HG02884 (cell line): ENCODE measurements at regions not wholly inside any gene's neighbourhood (a gene's known extent, or its start where the extent isn't known, plus 50 kb on each side); places are given as distances from the start of the nearest gene placed in this dataset.
A peak's percentile ranks its signal among the peaks of the same experiment; 100 is the strongest.

Experiments used
- ATAC-seq: cut with Tn5 transposase; IDR thresholded peaks from one replicate; pipeline ENCODE4 v1.9.1; 2021; ENCODE audit warnings: mild to moderate bottlenecking, moderate library complexity; ENCODE audit not compliant: unreplicated experiment

DNA sequence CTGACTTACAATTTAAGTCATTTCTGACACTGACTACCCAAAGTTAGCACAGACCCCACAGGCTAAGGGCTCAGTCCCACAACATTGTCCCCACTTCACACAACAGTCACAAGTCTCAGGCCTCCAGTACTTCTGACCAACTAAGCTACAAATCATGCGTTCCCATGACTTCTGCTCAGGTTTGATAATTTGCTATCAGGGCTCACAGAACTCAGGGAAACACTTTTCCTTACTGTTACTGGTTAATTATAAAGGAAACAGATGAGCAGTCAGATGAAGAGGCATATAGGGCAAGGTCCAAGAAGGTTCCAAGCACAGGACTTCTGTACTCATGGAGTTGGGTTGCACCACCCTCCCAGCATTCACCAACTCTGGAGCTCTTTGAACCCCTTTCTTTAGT is 151.2 kb upstream of the TNR start:
- ATAC-seq: no peak

DNA sequence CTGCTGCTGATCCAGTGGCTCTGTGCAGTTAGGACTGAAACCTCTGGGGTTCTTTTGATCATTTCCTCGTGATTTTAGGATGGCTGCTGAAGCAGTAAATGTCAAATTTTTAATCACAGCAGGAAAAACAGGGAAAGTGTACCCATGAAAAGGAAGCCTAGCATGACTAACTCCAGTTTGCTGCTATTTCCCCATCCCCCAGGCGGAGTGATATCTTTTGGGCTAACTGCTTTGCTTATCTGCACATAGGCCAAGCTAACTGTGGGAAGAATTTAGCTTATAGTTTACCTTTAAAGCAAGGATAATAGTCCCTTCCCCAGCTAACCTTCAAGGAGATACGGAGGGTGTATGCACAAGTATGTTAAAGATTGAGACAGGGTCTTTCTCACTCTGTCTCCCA is 149.8 kb upstream of the TNR start:
- ATAC-seq: no peak

DNA sequence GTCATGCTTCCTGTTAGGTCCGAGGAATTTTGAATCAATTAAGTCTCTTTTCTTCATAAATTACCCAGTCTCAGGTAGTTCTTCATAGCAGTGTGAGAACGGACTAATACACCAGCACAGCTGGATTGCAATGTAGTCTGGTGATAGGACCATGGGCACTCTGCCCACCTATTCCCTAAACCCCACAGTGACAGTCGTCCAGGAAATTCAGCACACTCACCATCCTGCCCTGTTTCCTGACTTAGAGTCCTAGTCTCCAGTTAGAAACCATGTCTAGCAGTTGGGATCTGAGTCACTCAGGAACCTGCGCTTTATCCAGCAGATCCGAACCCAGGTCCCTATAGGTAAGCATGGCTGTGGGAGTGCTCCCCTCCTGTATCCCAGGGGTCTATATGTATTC is 149.3 kb upstream of the TNR start:
- ATAC-seq: no peak

DNA sequence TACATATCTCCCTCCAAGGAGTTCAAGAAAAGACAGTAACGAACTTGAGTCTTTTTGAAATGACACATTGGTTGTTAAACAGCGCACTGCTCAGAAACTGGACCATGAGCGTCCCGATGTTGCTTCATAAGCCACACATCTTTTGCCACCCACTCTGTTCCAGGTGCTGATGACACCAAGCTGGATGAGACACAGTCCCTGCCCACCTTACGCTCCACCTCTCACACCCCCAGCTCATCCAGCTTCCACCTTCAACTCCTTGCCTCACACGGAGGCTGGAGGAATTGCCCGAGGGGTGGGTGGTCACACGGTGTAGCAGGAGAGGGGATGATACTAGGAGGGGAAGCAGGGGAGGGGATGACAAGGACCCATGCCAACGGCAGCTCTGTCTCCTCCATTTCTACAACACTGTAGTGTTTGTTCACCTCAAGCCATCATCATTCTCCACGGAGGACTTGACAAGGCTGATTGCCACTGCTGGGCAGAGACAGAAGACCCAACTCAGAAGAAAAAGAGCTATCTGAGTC is 148.5 kb upstream of the TNR start:
- ATAC-seq: no peak

DNA sequence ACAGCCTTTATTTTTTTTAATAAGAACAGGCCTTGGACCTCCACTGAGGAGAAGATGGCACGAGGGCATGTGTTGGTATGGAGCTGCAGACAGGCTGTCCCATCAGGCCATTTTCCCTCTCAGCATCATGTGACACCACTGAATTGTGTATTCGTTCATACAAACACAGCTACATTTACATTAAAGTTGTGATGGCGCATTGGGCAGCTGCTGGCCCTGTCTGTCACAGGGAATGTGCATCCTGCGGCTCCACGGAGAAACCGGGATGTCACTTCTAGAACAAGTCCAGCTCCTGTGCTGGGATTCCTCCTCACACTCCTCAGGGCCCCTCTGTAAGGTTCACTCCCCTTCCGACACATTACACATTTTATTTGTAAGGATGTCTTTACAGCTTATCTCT is 147.6 kb upstream of the TNR start:
- ATAC-seq: no peak

DNA sequence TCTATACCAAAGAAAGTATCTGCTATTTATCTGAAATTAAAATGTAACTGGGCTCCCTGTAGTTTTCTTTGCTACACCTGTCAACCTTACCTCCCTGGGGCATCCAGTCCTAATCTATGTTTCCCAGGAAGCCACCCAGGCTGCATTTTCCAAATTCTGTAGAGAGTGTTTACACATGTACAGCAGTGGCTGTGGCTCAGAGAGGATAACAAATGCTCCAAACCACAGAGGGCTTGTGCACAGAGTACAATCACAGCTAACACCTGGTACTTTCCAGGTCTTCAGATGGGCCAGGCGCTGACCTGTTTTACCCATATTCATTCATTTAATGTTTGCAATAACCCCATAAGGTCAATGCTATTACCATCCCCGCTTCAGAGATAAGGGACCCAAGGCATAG is 146.5 kb upstream of the TNR start:
- no peak for ATAC-seq

DNA sequence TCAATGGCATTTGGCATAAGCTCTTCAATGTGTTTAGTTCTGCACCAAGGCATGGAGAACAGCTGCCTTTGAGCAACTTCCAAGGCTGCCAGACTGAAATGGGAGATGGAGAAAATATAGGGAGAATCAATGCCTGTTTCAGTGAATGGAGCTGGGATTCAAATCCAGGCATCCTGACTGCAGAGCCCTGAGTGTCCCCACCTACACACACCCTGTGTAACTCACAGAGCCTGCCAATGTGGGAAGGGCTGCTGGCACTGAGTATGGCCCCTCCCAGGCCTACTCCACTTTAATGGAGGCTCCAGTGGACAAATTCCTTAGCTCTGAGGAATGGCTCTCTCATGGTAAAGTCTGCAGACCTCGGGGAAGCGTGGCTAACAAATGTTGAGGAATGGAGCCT is 145.6 kb upstream of the TNR start:
- ATAC-seq: no peak

DNA sequence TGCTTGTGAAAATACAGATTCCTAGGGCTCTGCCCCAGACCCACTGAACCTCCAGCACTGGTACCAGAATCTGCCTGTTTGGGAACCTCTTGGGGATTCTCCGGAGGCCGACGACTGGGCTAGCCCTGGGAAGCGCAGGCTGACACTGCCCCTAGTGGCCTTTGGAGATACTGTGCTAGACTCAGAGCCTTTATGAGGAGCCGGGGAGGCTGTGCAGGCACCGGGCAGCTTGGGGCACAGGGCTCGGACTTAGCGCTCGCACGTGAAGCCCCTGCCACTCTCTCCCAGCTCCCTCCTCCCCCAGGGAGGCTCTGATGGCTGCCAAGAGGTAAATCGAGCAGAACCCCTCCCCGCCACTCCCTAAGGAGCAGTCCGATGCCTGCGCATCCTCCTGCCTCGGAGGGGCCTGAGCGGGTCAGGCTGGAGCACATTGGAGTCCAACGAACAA is 144.6 kb upstream of the TNR start:
- peak; percentile 89 for ATAC-seq

DNA sequence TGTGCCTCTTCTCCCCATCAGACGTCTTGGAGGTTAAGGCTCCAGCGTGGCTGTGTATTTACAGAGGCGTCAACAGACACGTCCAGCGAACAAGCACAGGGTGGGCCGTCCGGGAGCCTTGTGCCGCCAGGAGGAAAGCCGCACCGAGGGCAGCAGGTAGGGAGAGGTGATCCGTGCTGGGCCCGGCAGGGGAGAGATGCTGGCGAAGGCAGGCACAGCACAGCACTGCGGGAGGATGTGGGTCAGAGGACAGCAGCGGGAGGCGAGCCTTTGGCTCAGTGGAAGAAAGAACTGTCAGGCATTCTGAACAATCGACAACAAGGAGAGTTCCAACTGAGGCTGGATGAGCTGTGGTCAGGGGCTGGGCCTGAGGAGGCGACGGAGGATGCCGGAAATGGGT is 144.1 kb upstream of the TNR start:
- ATAC-seq: no peak

DNA sequence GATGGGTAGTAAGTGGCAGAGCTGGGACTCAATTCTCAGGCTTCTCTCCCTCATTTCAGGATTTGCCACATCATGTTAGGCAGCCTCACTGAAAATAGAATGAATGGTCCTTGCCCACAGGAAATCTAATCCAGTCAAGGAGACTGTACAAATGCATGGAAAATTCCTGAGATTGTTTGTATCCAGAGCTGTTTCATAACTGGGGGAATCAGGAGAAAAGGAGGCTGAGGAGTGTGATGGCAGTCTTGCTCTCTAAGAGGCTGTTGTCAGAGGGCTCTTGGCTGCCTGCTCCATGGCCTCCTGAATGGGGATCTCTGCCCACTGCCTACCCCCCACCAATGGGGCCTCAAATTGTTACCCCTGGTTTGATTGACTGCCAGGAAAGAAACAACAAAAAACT is 141.9 kb upstream of the TNR start:
- no peak for ATAC-seq

DNA sequence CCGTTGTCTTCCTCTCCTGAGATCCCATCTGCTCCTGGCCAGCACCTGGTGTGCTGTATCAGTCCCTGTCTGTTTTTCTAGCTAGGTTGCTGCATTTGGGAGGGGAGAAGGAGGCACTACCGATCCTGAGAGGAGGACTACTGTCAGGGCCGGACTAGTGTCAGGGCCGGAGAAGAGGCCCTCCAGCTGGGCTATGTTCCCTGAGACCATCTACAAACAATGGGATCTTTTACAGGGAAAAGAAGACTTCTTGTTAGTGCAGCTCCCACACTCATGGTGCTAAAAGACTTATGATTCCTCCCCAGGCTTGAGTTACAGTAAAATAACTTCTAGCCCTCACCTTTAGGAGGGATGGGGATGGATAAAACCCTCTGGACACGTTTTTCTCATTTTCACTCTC is 141.0 kb upstream of the TNR start:
- no peak for ATAC-seq

DNA sequence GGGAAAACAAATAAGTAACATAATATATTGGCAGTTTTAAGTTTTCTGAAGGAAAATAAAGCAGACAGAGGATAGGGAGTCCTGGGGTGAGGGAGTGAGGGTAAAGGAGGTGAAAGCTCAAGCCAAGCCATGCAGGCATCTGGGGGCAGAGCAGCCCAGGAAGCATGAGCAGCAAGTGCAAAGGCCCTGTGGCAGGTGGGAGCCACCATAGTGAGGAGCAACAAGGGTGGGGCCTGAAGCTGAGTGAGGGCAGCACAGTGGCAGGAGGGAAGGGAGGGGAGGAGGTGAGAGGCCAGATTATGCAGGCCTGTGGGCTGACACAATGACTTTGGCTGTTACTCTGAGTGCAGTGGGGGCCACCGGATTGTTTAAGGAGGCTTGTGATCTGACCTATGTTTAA is 138.8 kb upstream of the TNR start:
- ATAC-seq: no peak

DNA sequence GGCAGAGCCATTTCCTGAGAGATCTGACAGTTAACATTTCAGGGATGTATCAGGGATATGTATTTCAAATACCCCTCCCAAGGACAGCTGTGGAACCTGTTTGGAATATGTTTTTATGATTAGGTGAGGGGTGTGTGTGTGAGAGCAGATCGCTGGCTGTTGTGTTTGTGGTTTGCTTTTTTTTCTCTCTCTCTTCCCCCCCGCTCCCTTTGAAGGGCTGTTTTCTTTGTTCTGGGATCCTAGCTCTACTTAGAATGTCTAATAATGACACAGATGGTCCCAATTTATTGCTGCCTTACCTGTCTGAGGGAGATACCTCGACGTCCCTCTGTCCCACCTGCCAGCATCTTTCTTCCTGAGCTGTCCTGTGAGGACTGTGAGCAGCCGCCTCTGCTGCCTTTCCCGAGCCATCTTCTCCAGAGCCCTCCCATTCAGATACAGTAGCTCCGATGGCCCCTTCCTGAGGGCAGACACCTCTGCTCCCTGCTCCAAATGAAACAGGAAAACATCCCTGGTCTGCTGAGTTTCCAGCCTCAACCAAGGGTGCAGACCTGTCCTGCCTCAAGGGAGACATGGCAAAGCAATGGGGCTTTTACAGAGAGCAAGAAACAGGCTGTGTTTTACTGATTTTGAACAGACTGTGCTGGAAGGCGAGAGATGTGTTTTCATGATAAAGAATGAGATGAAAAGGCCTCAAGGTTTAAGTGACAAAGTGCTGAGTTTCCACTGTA is 138.0 kb upstream of the TNR start:
- no peak for ATAC-seq

DNA sequence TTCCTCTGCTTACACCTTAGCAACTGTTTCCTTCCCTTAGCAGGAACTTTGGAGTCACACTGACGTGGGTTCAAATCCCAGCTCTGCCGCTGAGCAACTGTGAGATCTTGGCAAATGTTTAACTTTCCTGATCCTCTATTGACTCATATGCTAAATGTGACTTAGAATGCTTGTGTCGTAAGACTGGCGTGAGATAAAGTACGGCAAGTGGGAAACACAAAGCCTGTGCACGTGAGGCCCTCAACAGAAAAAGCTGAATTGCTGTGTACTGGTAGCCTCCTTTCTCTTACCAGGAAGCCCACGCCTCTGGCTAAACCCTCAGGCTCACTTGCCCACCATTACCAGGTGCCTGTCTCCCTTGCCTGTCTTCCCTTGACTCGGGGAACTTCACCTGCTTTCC is 135.4 kb upstream of the TNR start:
- no peak for ATAC-seq

DNA sequence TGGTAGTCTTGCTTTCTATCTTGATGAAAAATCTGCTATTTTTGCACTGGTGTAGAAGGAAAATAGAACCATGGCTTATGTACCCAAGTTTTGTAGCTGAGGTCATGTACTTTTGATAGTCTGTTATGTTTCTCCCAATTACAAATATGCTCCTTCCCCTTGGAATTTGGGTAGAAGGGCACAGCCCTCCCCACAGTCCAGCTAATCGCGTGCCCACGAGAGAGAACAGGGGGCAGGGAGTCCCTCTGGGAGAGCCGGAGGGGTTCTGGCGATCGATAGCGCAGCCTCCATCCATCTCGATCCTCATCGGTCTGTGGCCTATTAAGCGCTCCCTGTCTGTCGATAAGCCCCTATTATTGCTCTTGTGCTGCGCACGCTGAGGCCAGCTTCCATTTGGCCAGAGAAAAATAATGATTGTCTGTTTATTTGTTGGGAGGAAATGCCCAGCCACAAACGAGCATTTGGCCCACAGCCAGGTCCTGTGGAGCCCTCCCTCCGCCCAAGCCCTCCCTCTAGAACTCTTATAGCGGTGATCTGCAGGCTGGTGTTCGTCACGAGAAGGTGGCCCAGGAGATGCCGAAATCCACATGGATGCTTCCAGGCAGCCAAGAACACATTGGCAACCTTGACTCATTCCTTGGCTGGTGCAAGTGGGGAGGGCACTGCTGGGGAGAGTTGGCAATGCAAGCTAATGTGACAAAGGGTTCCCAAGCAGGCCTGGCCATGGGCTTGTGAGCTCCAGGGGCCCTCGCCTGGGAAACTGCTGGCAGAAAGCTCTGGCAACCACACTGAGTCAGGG is 134.7 kb upstream of the TNR start:
- no peak for ATAC-seq

DNA sequence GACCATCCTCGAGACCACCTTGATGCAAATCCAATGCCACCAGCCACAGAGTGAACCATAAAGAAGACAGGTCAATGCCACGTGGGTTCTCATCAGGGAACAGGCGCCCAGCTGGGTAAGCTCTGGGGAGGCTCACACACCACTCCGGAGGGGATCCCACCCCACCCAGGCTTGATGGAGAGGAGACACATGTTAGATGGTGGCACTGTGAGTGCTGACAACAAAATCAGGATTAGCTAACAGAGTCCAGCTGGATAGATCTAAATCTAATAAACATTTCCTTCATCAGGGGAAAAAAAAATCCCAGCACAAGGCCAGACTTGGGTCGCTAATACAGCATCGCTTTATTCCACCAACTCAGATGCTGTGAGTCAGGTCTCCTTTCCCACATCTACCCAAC is 132.2 kb upstream of the TNR start:
- ATAC-seq: no peak

DNA sequence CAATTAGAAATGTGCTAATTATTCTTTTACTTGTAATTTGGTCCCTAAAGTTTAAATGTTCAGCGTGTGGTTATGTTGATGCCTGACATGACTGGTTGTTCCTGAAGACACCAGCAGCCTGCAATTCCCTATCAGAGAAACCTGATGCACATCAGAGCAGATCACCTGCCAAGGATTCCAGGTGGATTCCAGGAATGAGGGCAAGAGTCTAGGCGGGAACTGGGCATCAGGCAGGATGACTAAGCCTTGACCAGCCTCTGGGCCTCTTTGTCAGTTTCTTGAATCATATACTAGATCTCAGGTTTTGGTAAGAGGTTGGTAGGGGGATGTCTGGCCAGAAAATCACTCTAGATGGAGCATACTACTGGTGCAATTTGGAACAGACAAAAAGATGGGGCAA is 130.7 kb upstream of the TNR start:
- no peak for ATAC-seq

DNA sequence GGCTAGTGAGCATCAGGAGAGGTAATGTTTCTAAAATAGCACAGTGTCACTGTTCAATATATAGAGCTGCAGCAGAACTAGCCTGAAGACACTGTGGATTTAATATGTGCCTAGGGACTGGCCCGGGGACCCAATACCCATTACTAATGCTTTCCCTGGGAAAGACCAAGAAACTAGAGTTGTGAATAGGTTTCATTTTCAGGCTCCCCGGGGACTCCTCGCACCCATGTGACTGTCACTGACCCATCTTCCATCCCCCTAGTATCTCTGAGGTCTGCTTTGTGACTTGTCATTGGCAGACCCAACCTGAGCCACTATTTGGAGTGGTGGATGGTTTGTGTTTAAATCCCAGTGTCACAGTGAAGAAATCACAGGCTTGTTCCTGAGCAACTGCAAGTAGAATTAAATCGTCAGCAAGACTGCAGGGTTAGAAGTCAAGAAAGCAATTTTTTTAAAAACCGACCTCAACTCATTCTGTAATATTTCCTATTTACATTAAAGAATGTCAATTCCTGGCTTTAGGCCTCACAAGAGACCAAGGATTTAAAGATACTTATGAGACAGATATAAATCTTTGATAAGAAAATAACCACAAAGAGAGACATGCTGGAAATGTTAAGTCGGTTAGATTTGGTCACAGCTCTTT is 130.0 kb upstream of the TNR start:
- no peak for ATAC-seq

DNA sequence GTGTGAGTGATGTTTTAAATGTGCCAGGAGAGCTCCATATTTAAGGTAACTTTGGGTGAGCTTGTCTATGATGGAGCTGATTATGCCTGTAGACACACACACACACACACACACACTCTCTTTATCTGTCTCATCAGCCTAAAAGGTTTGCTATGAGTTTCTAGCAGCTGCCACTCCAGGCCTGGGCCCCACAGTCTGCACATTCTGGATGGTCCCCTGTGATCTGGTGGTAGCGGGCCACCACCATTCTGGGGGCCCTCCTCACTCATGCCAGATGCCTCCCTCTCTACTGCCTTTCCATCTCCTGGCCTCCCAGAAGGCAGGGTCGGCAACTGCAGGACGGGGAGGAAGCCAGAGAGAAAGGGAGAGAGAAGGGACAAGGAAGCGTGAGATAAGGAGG is 129.2 kb upstream of the TNR start:
- no peak for ATAC-seq

DNA sequence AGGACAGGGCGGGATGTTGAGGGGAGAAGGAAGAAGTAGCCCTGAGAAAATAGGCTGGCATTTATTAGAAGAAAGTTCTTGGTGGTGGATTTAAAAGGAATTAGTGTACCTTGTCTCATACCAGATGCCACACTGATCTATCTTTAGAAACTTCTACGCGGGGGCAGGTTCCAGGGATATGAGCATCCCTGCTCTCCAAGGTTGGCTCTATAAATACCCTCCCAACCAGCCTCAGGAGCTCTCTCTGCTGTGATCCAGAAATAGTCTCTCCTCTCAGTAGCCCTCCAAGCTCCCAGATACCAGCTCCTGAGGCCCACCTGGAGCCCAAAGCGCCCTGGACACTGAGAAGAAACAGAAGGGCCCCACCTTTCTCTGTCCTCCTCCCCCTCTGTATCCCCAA is 128.3 kb upstream of the TNR start:
- ATAC-seq: no peak

DNA sequence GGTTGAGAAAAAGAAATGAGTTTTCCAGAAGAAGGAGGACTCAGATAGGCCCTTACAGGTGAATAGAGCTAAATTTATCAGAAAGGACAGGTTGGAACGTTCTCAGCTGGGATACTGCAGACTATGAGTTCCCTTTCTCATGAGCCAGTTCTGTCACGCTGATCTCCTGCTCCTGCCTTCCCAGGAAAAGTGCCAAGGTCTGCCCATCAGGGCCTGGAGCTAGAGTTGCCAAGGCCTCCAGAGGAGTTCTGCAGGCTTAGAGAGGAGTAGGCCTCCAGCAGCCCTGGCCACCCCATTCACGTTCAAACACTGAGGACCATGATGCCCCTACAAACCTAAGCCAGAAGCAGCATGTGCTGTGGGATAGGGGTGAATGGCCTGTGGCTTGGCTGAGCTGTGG is 126.8 kb upstream of the TNR start:
- no peak for ATAC-seq

DNA sequence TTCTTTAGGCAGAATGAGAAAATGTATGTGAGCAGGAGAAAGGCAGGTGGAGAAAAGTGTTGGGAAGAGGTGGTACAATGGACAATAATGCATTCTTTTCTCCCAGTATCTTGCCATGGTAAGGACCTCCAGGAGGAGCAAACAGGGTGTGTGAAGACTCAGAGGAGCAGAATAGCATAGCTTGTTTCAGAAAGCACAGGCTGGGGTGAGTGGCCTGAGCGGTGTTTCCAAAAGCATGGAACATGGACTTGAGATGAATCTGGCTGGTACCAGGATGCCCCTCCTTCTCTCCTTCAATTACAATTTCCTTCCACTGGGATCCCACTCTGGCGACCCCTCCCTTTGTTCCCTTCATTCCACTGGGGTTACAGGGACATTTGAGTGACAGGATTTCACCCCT is 123.4 kb upstream of the TNR start:
- ATAC-seq: no peak
